Neural cell (in vitro differentiated cells): ENCODE measurements at regions not wholly inside any gene's neighbourhood (a gene's known extent, or its start where the extent isn't known, plus 50 kb on each side); places are given as distances from the start of the nearest gene placed in this dataset.

Experiments
- POLR2AphosphoS5 ChIP-seq: IDR thresholded peaks from 2 replicates; pipeline ENCODE4 v1.6.1; 2012
- RAD21 ChIP-seq: fragments of 450-650 bp; conservative IDR thresholded peaks from 2 replicates; pipeline ENCODE4 v1.6.1; 2014; ENCODE audit warnings: antibody characterized with exemption, mild to moderate bottlenecking, moderate library complexity

- TF ChIP-seq RAD21 (no peak), POLR2AphosphoS5 (no peak)
These were observed 91.1 kb downstream of the P2RY10 start for GRCh38 chrX:79036157-79036880.
